Natural killer cell (primary cell): ENCODE measurements at regions not wholly inside any gene's neighbourhood (a gene's known extent, or its start where the extent isn't known, plus 50 kb on each side); places are given as distances from the start of the nearest gene placed in this dataset.

Experiments used
- ATAC-seq, 3 donors: fragments of 150-1000 bp in 2 of 3; fragments of 200-7000 bp in 1 of 3; cut with Tn5 transposase; 1 replicate in 1 of 3; 2 replicates in 2 of 3; pipeline ENCODE4 v1.10.0; 2021; ENCODE audit warnings: mild to moderate bottlenecking in 2 of 3, moderate library complexity in 2 of 3
- DNase-seq, 2 donors: peaks; one replicate each; pipeline versions ENCODE4 v3.0.0 to v3.0.0-alpha.2; 2013 to 2021; ENCODE audit warnings: mixed read lengths in 1 of 2
- H3K27ac ChIP-seq: one replicate; pipeline ENCODE4 v1.5.1; 2013; ENCODE audit warnings: mild to moderate bottlenecking, low read length
- H3K27me3 ChIP-seq: one replicate; pipeline ENCODE4 v1.6.1; 2013; ENCODE audit warnings: low read length; ENCODE audit not compliant: control insufficient read depth, insufficient read depth
- H3K36me3 ChIP-seq: one replicate; pipeline ENCODE4 v1.6.1; 2013; ENCODE audit warnings: low read length; ENCODE audit not compliant: control insufficient read depth, insufficient read depth
- H3K4me1 ChIP-seq: one replicate; pipeline ENCODE4 v1.6.1; 2013; ENCODE audit warnings: low read length; ENCODE audit not compliant: control insufficient read depth, insufficient read depth
- H3K4me3 ChIP-seq: one replicate; pipeline ENCODE4 v1.5.1; 2013; ENCODE audit warnings: low read length
- H3K9me3 ChIP-seq: one replicate; pipeline ENCODE4 v1.6.1; 2013; ENCODE audit warnings: low read length; ENCODE audit not compliant: control insufficient read depth, insufficient read depth
- H3K27ac Mint-ChIP-seq, 2 donors: one replicate each; pipeline ENCODE4 v1.8.0; 2022; ENCODE audit warnings: mild to moderate bottlenecking in 2 of 2, mixed read lengths in 2 of 2, moderate library complexity in 1 of 2
- H3K27me3 Mint-ChIP-seq, 2 donors: one replicate each; pipeline ENCODE4 v1.8.0; 2022; ENCODE audit warnings: low read depth in 2 of 2, mixed read lengths in 2 of 2
- H3K36me3 Mint-ChIP-seq: one replicate; pipeline ENCODE4 v1.8.0; 2022; ENCODE audit warnings: mixed read lengths
- H3K4me1 Mint-ChIP-seq, 2 donors: one replicate each; pipeline ENCODE4 v1.8.0; 2022; ENCODE audit warnings: mixed read lengths in 2 of 2
- H3K4me3 Mint-ChIP-seq: one replicate; pipeline ENCODE4 v1.8.0; 2022; ENCODE audit warnings: mild to moderate bottlenecking, moderate library complexity, mixed read lengths
- H3K9me3 Mint-ChIP-seq, 2 donors: one replicate each; pipeline ENCODE4 v1.8.0; 2022; ENCODE audit warnings: mixed read lengths in 2 of 2
- WGBS: methylation state at CpG from one replicate; pipeline ENCODE4 v1.1.7; 2013; ENCODE audit warnings: missing lambda C conversion rate; ENCODE audit not compliant: insufficient coverage; 5-methylcytosine and 5-hydroxymethylcytosine counted together
- intact Hi-C: fragments of 100-400 bp; cut with micrococcal nuclease; formaldehyde crosslinking; loops from one replicate; pipeline ENCODE4 v1.14.2; 2022
- TF ChIP-seq, protein P1 (sequence below): fragments of 200-600 bp; IDR thresholded peaks from one replicate; pipeline ENCODE4 v1.8.0; 2022; ENCODE audit warnings: antibody characterized with exemption

DNA sequence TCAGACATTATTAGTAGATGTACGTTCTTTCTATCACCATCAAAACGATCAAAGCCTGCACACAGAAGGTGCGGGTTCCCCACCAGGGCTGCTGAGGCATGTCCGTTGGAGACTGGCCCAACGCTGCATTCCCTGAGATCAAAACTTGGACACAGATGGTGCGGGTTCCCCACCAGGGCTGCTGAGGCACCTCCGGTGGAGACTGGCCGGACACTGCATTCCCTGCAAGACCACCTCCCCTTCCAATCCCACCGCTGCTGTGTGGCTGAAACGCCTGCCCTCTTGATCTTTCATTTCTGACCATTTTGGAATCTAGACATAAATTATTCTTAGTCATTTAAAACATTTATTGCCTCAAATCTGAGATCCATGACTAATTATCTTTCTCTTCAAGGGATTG lies 254.2 kb upstream of the SALL3 start:
- Histone ChIP-seq H3K27ac (no peak overlapping the region), H3K4me3 (no peak overlapping the region), H3K4me1 (no peaks in the 10 kb centered on the region), H3K27me3 (no peaks in the 10 kb centered on the region), H3K9me3 (no peaks in the 10 kb centered on the region), H3K36me3 (no peaks in the 10 kb centered on the region)
- ATAC-seq (no peak), DNase-seq (no peak)
- TF ChIP-seq, protein P1, sequence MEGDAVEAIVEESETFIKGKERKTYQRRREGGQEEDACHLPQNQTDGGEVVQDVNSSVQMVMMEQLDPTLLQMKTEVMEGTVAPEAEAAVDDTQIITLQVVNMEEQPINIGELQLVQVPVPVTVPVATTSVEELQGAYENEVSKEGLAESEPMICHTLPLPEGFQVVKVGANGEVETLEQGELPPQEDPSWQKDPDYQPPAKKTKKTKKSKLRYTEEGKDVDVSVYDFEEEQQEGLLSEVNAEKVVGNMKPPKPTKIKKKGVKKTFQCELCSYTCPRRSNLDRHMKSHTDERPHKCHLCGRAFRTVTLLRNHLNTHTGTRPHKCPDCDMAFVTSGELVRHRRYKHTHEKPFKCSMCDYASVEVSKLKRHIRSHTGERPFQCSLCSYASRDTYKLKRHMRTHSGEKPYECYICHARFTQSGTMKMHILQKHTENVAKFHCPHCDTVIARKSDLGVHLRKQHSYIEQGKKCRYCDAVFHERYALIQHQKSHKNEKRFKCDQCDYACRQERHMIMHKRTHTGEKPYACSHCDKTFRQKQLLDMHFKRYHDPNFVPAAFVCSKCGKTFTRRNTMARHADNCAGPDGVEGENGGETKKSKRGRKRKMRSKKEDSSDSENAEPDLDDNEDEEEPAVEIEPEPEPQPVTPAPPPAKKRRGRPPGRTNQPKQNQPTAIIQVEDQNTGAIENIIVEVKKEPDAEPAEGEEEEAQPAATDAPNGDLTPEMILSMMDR = no peak
- no peaks in the 10 kb centered on the region for H3K9me3 Mint-ChIP-seq
- no peaks in the 10 kb centered on the region for H3K36me3 Mint-ChIP-seq
- intact Hi-C loops = no loop called here
- H3K27me3 Mint-ChIP-seq = peaks cover 9 to 25% of the 10 kb centered on the region in 2 donors
- WGBS = 84% methylated on average over 10 of the region's 10 CpGs
- no peaks in the 10 kb centered on the region for H3K4me1 Mint-ChIP-seq
- no peak overlapping the region for H3K4me3 Mint-ChIP-seq
- H3K27ac Mint-ChIP-seq = no peak overlapping the region

DNA sequence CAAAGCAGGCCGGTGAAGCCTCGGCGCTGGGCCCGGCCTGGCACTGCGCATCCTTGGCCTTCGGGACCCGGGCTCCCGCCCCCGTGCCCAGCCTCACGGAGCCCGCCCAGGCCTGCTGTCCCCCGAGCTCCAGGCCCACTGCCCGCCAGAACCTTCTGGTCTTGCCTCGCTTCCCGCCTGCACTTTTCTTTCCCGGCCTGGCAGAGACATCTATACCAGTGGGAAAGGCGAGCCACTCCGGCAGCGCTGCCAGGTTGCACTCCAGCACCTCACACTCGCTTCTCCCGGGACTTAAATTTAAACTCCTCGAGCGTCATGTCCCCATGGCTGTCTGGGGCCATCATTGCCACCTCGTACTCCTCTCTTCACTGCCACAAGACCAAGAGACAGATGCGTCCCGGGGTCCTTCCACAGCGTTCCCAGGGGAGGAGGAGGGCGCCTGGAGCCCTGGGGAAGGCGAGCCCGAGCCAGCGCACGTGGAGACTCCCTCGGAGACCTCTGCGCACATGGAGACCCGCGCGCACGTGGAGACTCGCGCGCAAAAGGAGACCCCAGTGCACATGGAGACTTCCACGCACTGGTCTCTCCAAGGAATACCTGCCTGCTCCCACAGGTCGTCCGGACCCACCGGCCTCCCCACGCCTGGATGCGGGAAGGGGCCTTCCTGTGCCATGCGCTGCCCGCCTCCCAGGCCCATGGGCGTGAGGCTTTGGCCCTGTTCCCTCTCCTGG lies 253.1 kb upstream of the SALL3 start:
- Histone ChIP-seq H3K27ac (no peak overlapping the region), H3K4me1 (no peaks in the 10 kb centered on the region), H3K4me3 (no peak overlapping the region), H3K27me3 (no peaks in the 10 kb centered on the region), H3K36me3 (no peaks in the 10 kb centered on the region), H3K9me3 (no peaks in the 10 kb centered on the region)
- no peak for DNase-seq
- intact Hi-C loops = no loop called here
- H3K9me3 Mint-ChIP-seq = no peaks in the 10 kb centered on the region
- H3K4me1 Mint-ChIP-seq = no peaks in the 10 kb centered on the region
- ATAC-seq = no peak
- no peaks in the 10 kb centered on the region for H3K36me3 Mint-ChIP-seq
- no peak overlapping the region for H3K4me3 Mint-ChIP-seq
- no peak overlapping the region for H3K27ac Mint-ChIP-seq
- TF ChIP-seq, protein P1 = no peak
- 92% methylated on average over 50 of the region's 50 CpGs for WGBS
- peaks cover 7 to 23% of the 10 kb centered on the region in 2 donors for H3K27me3 Mint-ChIP-seq

DNA sequence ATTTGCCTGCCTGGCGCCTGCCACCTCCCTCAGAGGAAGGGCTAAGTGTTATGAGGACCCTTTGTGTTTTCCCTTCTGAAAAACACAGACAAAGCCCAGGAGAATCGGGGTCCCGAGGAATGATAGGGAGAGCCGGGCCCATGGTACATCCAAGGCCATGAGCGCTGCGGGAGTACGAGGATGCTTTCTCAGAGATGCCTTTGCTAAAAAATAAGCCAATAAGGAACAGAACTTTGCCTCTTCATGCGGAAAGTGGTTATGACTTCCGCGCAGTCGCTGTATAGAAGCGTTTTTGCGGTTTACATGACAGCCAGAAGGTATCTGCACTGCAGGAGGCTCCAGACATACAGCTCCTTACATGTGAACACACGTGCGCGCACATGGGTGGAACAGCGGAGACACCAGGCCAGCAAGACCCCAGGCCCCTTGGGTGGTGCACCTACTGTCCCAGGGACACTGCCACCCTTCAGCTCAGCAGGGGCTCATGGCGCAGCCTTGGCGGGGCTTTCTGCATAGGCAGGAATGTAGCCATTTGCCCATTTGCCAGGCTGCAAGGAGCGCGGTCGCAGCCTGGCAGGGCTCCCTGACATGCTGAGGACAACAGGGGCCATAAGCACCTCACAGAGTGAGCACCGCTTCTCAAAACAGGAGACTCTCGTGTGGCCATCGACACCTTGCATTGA lies 252.4 kb upstream of the SALL3 start:
- Mint-ChIP-seq H3K36me3 (no peaks in the 10 kb centered on the region), H3K27me3 (peaks cover under 1 to 16% of the 10 kb centered on the region in 2 donors), H3K27ac (no peak overlapping the region), H3K4me3 (no peak overlapping the region), H3K4me1 (no peaks in the 10 kb centered on the region), H3K9me3 (no peaks in the 10 kb centered on the region)
- Histone ChIP-seq H3K36me3 (no peaks in the 10 kb centered on the region), H3K27ac (no peak overlapping the region), H3K9me3 (no peaks in the 10 kb centered on the region), H3K4me1 (no peaks in the 10 kb centered on the region), H3K27me3 (no peaks in the 10 kb centered on the region), H3K4me3 (no peak overlapping the region)
- DNase-seq (no peak), ATAC-seq (no peak)
- TF ChIP-seq, protein P1 = no peak
- intact Hi-C loops = no loop called here
- WGBS = 92% methylated on average over 25 of the region's 25 CpGs
